ENCODE measurements at regions not wholly inside any gene's neighbourhood (a gene's known extent, or its start where the extent isn't known, plus 50 kb on each side); places are given as distances from the start of the nearest gene placed in this dataset.

DNA sequence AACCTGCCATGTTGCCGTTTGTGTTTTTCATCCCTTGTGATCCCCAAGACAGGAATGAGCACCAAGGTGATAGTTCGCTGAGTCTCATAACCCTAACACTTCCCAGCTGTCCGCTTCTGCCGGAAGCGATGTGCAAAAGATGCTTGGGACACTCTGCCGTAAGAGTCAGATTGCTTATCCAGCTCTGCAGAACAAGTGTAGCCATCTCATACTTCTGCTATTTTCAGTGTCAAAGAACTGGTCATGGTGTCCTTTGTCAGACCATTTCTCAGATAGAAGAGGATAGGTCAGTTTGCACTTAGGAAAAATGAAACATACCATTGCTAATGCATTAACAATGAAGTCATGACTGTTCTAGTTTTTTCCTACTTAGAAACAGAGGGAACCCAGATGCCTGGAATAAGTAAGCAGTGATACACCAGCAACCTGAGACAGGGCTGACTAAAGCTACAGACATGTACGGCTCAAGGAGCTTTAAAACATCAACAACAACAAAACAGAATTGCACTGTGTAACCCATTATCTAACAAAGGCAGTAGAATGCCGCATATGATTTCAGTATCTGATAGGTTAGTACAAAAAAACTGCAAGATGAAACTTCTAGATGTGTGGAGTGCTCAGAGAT lies 134.0 kb upstream of the IL12A start:
- no peak overlapping the region for H3K27ac Mint-ChIP-seq
- H3K9me3 ChIP-seq (ENCODE audit: control insufficient read depth, low read length, poor library complexity, severe bottlenecking) = no peaks in the 10 kb centered on the region
- DNase-seq (no peak), ATAC-seq (no peak)
- H3K27me3 Mint-ChIP-seq = peaks cover 36% of the 10 kb centered on the region
- no peak overlapping the region for H3K4me3 Mint-ChIP-seq
- H3K4me1 Mint-ChIP-seq = peaks cover 2% of the 10 kb centered on the region
- peaks cover 2% of the 10 kb centered on the region for H3K36me3 Mint-ChIP-seq (ENCODE audit: low read depth)

DNA sequence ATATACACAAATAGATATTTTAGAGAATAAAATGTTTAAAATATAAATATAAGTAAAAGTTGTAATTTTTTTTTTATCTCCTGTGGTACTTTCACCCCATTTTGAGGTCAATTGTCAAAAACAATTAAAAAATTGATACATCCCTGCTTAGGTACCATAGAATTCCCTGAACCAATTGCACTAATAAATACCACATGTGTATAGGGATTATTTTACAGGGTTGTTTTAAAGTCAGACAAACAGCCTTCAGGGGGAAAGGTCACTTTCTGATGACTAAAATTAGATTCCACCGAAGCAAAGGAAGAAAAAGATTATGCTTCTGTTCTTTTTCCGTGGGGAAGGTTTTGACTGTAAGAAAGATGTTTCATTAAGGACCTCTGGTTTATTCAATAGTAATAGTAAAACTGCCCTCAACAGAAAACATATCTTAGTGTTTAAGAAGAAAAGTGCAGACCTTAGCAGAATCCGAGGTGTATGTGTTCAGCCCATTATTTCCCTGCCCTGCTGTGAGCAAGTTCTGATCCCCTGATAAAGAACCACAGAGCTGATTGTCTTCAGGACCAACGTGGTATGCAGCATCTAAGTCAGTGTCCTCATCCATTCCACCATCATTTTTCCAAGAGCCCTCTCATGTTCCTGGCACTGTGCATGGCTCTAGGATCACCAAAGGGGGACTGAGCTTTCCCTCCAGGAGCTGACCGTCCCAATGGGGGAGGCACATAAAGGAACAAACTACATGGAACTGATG lies 132.9 kb upstream of the IL12A start:
- H3K27ac Mint-ChIP-seq = no peak overlapping the region
- DNase-seq (no peak), ATAC-seq (no peak)
- H3K27me3 Mint-ChIP-seq = peaks cover 42% of the 10 kb centered on the region
- no peak overlapping the region for H3K4me3 Mint-ChIP-seq
- no peaks in the 10 kb centered on the region for H3K9me3 ChIP-seq (ENCODE audit: control insufficient read depth, low read length, poor library complexity, severe bottlenecking)
- peaks cover 2% of the 10 kb centered on the region for H3K4me1 Mint-ChIP-seq
- peaks cover 2% of the 10 kb centered on the region for H3K36me3 Mint-ChIP-seq (ENCODE audit: low read depth)

DNA sequence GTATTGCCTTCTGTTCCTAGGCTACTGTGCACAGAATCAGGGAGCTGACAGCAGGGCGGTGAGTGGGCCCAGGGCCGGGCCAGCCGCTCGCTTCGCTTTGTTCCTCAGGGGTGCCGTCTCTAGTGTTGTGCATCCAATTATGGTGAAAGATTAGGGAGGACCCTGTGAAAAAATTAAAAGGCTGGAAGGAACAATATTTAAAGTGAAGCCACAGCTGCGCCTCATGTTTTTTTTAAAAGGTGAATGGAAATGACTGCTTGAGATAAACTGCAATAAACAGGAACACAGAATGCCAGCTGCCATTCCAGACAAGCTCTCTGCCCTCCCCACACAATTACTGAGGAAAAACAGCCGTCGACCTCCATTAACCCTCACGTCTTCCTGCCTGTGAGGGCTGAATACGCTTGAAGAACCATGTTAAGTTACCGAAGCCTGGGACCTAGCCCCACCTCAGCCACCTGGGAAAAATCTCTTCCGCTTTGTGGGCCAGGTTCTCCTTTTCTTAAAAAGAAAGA lies 132.0 kb upstream of the IL12A start:
- Mint-ChIP-seq H3K4me1 (peaks cover 5% of the 10 kb centered on the region), H3K36me3 (ENCODE audit: low read depth) (peaks cover 2% of the 10 kb centered on the region), H3K27me3 (peaks cover 47% of the 10 kb centered on the region), H3K4me3 (no peak overlapping the region), H3K27ac (no peak overlapping the region)
- no peaks in the 10 kb centered on the region for H3K9me3 ChIP-seq (ENCODE audit: control insufficient read depth, low read length, poor library complexity, severe bottlenecking)
- ATAC-seq = no peak
- DNase-seq = no peak

DNA sequence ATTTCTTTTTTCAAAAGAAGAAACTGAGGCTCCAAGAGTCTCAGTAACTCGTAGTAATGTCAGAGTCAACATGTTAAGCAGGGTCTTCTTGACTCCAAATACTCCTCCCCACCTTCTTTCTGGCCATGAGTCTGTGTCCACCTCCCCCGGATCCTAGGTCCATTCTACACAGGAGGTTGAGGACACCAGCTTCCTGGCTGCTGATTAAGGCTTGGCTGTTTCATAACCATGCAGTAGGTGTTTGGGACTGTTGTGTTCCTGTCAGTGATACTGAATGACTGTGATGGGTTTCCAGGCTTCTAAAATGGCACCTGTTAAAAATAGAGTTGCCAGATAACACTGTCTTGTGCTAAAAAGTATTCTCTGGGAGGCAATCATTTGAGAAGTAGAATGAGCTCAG lies 130.8 kb upstream of the IL12A start:
- H3K36me3 Mint-ChIP-seq (ENCODE audit: low read depth) = peaks cover 2% of the 10 kb centered on the region
- no peak overlapping the region for H3K4me3 Mint-ChIP-seq
- H3K9me3 ChIP-seq (ENCODE audit: control insufficient read depth, low read length, poor library complexity, severe bottlenecking) = no peaks in the 10 kb centered on the region
- H3K27me3 Mint-ChIP-seq = peaks cover 46% of the 10 kb centered on the region
- peaks cover 4% of the 10 kb centered on the region for H3K4me1 Mint-ChIP-seq
- no peak for DNase-seq
- ATAC-seq = no peak
- H3K27ac Mint-ChIP-seq = no peak overlapping the region

DNA sequence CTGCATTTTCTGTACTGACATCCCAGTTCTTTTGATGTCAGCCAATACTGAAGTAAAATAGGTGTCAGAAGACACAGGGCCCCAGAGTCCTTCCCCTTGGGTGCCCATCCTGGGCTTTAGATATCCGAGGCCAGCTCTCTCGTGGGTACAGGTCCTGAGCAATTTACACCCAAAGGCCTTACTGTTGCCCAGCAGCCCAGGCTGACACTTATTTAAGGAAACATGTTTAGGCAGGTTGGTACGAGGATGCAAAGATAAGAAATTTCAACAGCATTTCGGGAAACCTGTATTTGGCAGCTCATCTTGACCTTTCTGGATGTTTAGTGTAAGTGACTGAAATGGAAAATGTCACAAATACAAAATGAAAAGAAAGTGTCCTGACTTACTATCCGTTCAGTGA lies 130.0 kb upstream of the IL12A start:
- H3K9me3 ChIP-seq (ENCODE audit: control insufficient read depth, low read length, poor library complexity, severe bottlenecking) = no peaks in the 10 kb centered on the region
- ATAC-seq (no peak), DNase-seq (no peak)
- H3K27me3 Mint-ChIP-seq = peaks cover 43% of the 10 kb centered on the region
- H3K27ac Mint-ChIP-seq = no peak overlapping the region
- peaks cover 2% of the 10 kb centered on the region for H3K36me3 Mint-ChIP-seq (ENCODE audit: low read depth)
- H3K4me1 Mint-ChIP-seq = peaks cover 3% of the 10 kb centered on the region
- no peak overlapping the region for H3K4me3 Mint-ChIP-seq

DNA sequence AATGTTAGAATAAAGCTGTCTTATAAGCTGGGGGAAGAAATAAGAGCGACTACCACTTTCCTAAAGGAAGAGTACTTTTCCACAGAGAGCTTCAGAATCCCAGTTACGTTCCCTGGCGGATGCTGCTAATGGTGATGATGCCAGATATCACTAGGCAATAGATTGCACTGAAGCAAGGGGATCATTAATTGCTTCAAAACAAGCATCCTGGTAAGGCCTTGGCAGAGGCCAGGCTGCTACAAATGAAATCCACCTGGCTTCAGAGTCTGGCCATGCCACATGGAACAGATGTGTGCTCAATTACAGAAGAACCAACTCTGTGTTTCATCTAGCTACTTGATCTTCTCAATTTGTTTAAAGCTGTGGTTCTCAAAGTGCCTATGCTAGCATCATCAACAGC lies 129.2 kb upstream of the IL12A start:
- DNase-seq = no peak
- H3K27me3 Mint-ChIP-seq = peaks cover 46% of the 10 kb centered on the region
- H3K27ac Mint-ChIP-seq = no peak overlapping the region
- no peak for ATAC-seq
- H3K4me3 Mint-ChIP-seq = no peak overlapping the region
- peaks cover 3% of the 10 kb centered on the region for H3K4me1 Mint-ChIP-seq
- H3K9me3 ChIP-seq (ENCODE audit: control insufficient read depth, low read length, poor library complexity, severe bottlenecking) = no peaks in the 10 kb centered on the region
- peaks cover 2% of the 10 kb centered on the region for H3K36me3 Mint-ChIP-seq (ENCODE audit: low read depth)

DNA sequence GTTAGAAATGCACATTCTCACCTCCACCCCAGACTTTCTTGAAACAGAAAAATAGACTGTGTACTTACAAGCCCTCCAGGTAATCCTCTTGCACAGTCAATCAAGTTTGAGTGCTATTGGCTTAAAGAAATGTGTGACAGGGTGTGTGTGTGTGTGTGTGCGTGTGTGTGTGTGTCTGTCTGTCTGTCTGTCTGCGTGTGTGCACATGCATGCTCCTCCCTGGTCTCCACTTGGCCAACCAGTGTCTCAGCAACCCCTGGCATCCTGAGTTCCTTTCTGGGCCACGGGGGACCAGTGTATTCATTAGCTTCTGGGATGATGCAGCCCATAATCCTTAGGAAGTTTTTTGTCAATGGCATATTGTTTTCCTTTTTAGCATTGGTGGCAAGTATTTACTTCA lies 128.8 kb upstream of the IL12A start:
- peaks cover 46% of the 10 kb centered on the region for H3K27me3 Mint-ChIP-seq
- no peaks in the 10 kb centered on the region for H3K9me3 ChIP-seq (ENCODE audit: control insufficient read depth, low read length, poor library complexity, severe bottlenecking)
- H3K36me3 Mint-ChIP-seq (ENCODE audit: low read depth) = peaks cover 2% of the 10 kb centered on the region
- ATAC-seq (no peak), DNase-seq (no peak)
- no peak overlapping the region for H3K4me3 Mint-ChIP-seq
- peaks cover 3% of the 10 kb centered on the region for H3K4me1 Mint-ChIP-seq
- no peak overlapping the region for H3K27ac Mint-ChIP-seq

DNA sequence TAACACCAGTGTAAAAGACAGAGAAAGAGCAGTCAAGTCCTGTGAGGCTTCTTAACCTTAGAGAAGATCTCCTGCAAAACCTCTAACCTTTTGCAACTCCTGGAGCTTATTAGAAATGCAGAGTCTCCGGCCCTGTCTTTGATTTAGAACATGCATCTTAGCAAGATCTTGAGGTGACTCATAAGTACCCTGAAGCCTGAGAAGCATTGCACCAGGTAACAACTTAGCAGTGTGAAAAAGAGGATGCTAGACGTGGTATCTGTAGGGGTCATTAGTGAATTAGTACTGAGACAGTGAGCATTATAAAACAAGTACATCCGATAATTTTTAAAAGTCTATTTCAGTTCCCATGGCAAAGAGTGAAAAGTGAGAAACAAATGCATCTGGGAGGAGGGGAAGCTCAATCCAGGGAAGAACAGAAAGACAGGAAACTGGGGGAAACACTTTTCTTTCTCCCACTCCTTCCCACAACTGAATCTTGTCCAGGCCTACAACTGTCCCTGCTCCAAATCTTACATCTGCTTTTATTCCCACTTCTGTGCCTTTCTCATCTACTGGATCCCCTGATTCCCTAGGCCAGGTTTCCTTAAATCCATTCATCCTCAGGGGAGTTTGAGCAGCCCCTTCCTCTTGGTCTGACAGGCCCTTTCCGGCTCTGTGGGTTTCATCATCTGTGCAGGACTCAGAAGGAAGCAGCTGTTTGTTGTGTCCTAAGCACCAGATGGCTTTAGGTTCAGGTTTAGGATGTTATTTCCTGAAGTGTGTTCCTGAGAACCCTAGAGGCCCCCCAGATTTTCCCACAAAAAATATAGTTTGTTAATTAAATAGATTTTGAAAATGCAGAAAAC lies 128.1 kb upstream of the IL12A start:
- no peak overlapping the region for H3K4me3 Mint-ChIP-seq
- H3K27me3 Mint-ChIP-seq = peaks cover 46% of the 10 kb centered on the region
- peaks cover 2% of the 10 kb centered on the region for H3K36me3 Mint-ChIP-seq (ENCODE audit: low read depth)
- H3K9me3 ChIP-seq (ENCODE audit: control insufficient read depth, low read length, poor library complexity, severe bottlenecking) = no peaks in the 10 kb centered on the region
- no peak overlapping the region for H3K27ac Mint-ChIP-seq
- DNase-seq (no peak), ATAC-seq (no peak)
- peaks cover 3% of the 10 kb centered on the region for H3K4me1 Mint-ChIP-seq

DNA sequence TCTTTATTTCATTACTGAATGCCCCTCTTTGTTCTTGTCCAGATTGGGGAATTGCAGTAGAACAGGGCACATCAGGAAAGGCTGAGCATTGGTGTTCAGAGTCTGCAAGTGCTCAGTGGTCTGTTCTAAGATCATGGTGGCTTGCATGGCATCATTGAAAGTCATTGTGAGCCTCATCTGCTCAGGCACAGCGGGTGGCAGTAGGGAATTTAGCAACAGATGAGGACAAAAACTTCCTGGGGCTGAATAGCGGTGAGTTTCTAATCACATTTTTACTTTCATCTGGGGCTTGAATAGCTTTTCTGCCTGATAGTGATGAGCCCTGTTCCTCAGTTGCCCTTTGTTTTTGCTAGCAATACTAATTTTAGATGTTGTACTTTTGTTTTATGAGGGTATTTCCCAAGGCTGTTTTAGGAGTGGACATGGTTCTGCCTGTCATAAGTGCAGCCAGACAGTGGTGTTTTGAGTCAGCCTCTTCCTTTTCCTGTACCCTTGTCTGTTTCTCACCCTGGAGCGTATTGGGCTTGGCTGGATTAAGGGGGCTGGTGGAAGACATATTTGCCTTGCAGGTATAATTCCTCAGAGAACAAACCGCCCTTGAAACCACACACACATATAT lies 127.2 kb upstream of the IL12A start:
- Mint-ChIP-seq H3K36me3 (ENCODE audit: low read depth) (peaks cover 2% of the 10 kb centered on the region), H3K4me1 (peaks cover 3% of the 10 kb centered on the region), H3K4me3 (no peak overlapping the region), H3K27me3 (peaks cover 39% of the 10 kb centered on the region), H3K27ac (no peak overlapping the region)
- no peak for DNase-seq
- no peaks in the 10 kb centered on the region for H3K9me3 ChIP-seq (ENCODE audit: control insufficient read depth, low read length, poor library complexity, severe bottlenecking)
- no peak for ATAC-seq

DNA sequence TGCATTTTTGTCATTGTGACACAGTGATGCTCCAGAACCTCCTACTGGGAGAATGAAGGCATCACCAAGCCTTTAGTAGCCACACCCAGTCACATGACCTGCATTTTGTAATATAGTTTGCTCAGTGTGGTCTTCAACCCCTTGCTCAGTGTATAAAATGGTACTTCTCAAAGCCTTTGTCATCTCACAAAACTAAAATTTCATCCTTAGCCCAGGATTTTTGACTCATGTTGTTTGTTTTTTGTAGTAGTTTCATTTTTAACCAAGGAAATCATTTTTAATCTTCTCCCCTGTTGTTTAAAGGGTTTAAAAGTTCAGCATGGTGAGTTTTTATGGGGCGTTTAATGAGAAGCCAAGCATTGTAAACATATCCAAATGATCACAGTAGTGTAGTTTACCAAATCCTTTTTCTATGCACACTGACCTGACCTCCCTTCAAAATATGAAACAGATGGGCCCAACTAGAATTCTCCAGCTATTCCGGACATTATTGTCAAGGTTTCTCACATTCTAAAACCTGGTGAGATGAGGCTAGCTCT lies 123.5 kb upstream of the IL12A start:
- DNase-seq = no peak
- no peaks in the 10 kb centered on the region for H3K9me3 ChIP-seq (ENCODE audit: control insufficient read depth, low read length, poor library complexity, severe bottlenecking)
- H3K27ac Mint-ChIP-seq = no peak overlapping the region
- H3K4me1 Mint-ChIP-seq = peaks cover 3% of the 10 kb centered on the region
- no peak for ATAC-seq
- peaks cover 44% of the 10 kb centered on the region for H3K27me3 Mint-ChIP-seq
- H3K4me3 Mint-ChIP-seq = no peak overlapping the region
- no peaks in the 10 kb centered on the region for H3K36me3 Mint-ChIP-seq (ENCODE audit: low read depth)

DNA sequence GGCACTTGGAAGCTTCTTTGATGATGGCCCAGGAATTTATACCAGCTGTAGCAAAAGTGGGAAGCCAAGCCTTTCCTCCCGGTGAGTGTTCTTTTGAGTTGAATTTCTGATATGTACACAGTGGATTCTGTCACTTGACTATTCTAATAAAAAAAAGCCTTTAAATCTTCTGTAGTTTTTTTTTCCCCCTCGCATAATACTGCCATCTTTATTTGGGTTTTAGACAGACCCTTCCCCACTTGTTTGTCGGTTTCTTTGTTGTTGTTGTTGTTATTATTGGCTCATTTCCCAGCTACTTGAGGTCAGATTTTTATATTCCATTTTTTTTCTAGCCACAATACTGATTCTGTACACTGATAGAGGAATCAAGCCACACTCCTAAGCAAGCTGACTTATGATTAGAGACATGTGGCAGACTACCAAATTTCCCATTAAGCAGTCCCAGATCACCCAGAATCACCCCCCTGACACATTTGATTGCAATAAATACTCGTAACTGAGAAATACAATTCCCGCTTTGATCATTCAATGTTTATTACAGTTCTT lies 122.4 kb upstream of the IL12A start:
- Mint-ChIP-seq H3K4me1 (peaks cover under 1% of the 10 kb centered on the region), H3K4me3 (no peak overlapping the region), H3K27ac (no peak overlapping the region), H3K36me3 (ENCODE audit: low read depth) (no peaks in the 10 kb centered on the region), H3K27me3 (peaks cover 33% of the 10 kb centered on the region)
- no peak for ATAC-seq
- H3K9me3 ChIP-seq (ENCODE audit: control insufficient read depth, low read length, poor library complexity, severe bottlenecking) = no peaks in the 10 kb centered on the region
- no peak for DNase-seq

DNA sequence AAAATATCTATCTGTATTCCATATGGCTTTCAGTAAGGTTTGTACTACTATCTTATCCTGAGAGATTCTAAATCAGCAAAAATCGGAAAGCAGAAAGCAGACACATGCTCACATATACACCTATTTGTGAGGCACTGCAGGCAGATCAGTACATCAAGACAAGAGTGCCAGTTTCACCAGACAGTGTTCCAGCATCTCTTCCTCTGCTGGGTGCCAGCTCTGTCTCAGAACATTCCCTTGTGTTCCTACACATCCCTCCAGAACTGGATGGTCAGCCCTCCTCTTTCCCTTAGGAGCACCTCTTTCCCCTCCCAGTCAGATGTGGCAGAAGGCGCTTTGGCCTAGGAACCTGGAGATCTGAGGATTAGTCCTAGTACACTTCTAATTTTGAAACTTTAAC lies 121.3 kb upstream of the IL12A start:
- Mint-ChIP-seq H3K4me3 (no peak overlapping the region), H3K27me3 (peaks cover 25% of the 10 kb centered on the region), H3K27ac (no peak overlapping the region), H3K36me3 (ENCODE audit: low read depth) (no peaks in the 10 kb centered on the region), H3K4me1 (no peaks in the 10 kb centered on the region)
- no peaks in the 10 kb centered on the region for H3K9me3 ChIP-seq (ENCODE audit: control insufficient read depth, low read length, poor library complexity, severe bottlenecking)
- DNase-seq = no peak
- ATAC-seq = no peak
